ENCODE measurements at regions not wholly inside any gene's neighbourhood (a gene's known extent, or its start where the extent isn't known, plus 50 kb on each side); places are given as distances from the start of the nearest gene placed in this dataset.
A peak's percentile ranks its signal among the peaks of the same experiment; 100 is the strongest.

- Histone ChIP-seq H3K4me1 (peaks cover 0 to 30% (median 15%) of the 10 kb centered on the region in 4 donors), H3K9me3 (no peaks in the 10 kb centered on the region), H3K4me3 (no peak overlapping the region), H3K27ac (peak overlapping the region; percentile 63 to 68), H3K27me3 (no peaks in the 10 kb centered on the region), H3K36me3 (no peaks in the 10 kb centered on the region)
- DNase-seq, result peak; percentile 75 to 93
- TF ChIP-seq CTCF (IDR thresholded peaks at IDR 0.05), result no peak
- intact Hi-C loops (cut with DNase I; ENCODE audit: low total_unique reads), result no loop called here
Observed at GRCh38 chr3:73786321-73786807, 161.6 kb upstream of the PDZRN3 start.

- Histone ChIP-seq H3K27me3 (no peaks in the 10 kb centered on the region), H3K9me3 (no peaks in the 10 kb centered on the region), H3K4me1 (peaks cover 0 to 30% (median 15%) of the 10 kb centered on the region in 4 donors), H3K4me3 (no peak overlapping the region), H3K27ac (peak overlapping the region in 1 of 2 donors; percentile 28), H3K36me3 (no peaks in the 10 kb centered on the region)
- intact Hi-C loops (cut with DNase I; ENCODE audit: low total_unique reads), result no loop called here
- TF ChIP-seq CTCF (IDR thresholded peaks at IDR 0.05), result no peak
- DNase-seq, result no peak
Observed at GRCh38 chr3:73784686-73785392, 160.1 kb upstream of the PDZRN3 start.

- H3K36me3 ChIP-seq, result no peaks in the 10 kb centered on the region
- H3K9me3 ChIP-seq, result no peaks in the 10 kb centered on the region
- no peaks in the 10 kb centered on the region for H3K27me3 ChIP-seq
- TF ChIP-seq CTCF (IDR thresholded peaks at IDR 0.05), result no peak
- intact Hi-C loops (cut with DNase I; ENCODE audit: low total_unique reads), result no loop called here
- H3K4me3 ChIP-seq, result no peak overlapping the region
- peaks cover 0 to 30% (median 15%) of the 10 kb centered on the region in 4 donors for H3K4me1 ChIP-seq
- no peak for DNase-seq
- H3K27ac ChIP-seq, result no peak overlapping the region
Observed at GRCh38 chr3:73783811-73784210, 159.1 kb upstream of the PDZRN3 start.

GRCh38 chr3:73781541-73781940 is 156.8 kb upstream of the PDZRN3 start:
- peaks cover 0 to 21% (median 8%) of the 10 kb centered on the region in 4 donors for H3K4me1 ChIP-seq
- peak overlapping the region; percentile 30 to 50 for H3K27ac ChIP-seq
- H3K27me3 ChIP-seq, result no peaks in the 10 kb centered on the region
- TF ChIP-seq CTCF (IDR thresholded peaks at IDR 0.05), result no peak
- no peak overlapping the region for H3K4me3 ChIP-seq
- H3K36me3 ChIP-seq, result no peaks in the 10 kb centered on the region
- intact Hi-C loops (cut with DNase I; ENCODE audit: low total_unique reads), result no loop called here
- DNase-seq, result no peak
- no peaks in the 10 kb centered on the region for H3K9me3 ChIP-seq

GRCh38 chr3:73774645-73775044 is 149.9 kb upstream of the PDZRN3 start:
- H3K4me1 ChIP-seq, result peaks cover 0 to 30% (median 2%) of the 10 kb centered on the region in 4 donors
- no peaks in the 10 kb centered on the region for H3K36me3 ChIP-seq
- H3K27me3 ChIP-seq, result no peaks in the 10 kb centered on the region
- H3K4me3 ChIP-seq, result no peak overlapping the region
- intact Hi-C loops (cut with DNase I; ENCODE audit: low total_unique reads), result no loop called here
- no peak for DNase-seq
- TF ChIP-seq CTCF (IDR thresholded peaks at IDR 0.05), result no peak
- H3K9me3 ChIP-seq, result peaks cover 0 to 7% (median 0%) of the 10 kb centered on the region in 3 donors
- H3K27ac ChIP-seq, result no peak overlapping the region

Data from tibial artery (tissue), 4 donors.